Suprapubic skin (tissue), 4 donors: ENCODE measurements at regions not wholly inside any gene's neighbourhood (a gene's known extent, or its start where the extent isn't known, plus 50 kb on each side); places are given as distances from the start of the nearest gene placed in this dataset.

Source experiments
- DNase-seq, 2 donors: peaks; one replicate each; pipeline ENCODE4 v3.0.0-alpha.2; 2019; ENCODE audit warnings: low spot score in 2 of 2
- H3K27ac ChIP-seq: fragments of 200-600 bp; sonication (generic); one replicate; pipeline ENCODE4 v1.5.1; 2019
- H3K27me3 ChIP-seq: fragments of 200-600 bp; sonication (generic); one replicate; pipeline ENCODE4 v1.5.1; 2019
- H3K36me3 ChIP-seq: fragments of 200-600 bp; sonication (generic); one replicate; pipeline ENCODE4 v1.5.1; 2019
- H3K4me1 ChIP-seq: fragments of 200-600 bp; sonication (generic); one replicate; pipeline ENCODE4 v1.5.1; 2019
- H3K4me3 ChIP-seq: fragments of 200-600 bp; sonication (generic); one replicate; pipeline ENCODE4 v1.5.1; 2019; ENCODE audit warnings: mild to moderate bottlenecking
- H3K9me3 ChIP-seq: fragments of 200-600 bp; sonication (generic); one replicate; pipeline ENCODE4 v1.5.1; 2019
- EP300 ChIP-seq: sonication (generic); formaldehyde crosslinking; IDR thresholded peaks from one replicate; pipeline ENCODE4 v1.6.1; 2017; ENCODE audit warnings: antibody characterized with exemption
- POLR2A ChIP-seq, 2 donors: fragments of 450-650 bp; IDR thresholded peaks; one replicate each; pipeline ENCODE4 v1.6.1; 2017; ENCODE audit warnings: antibody characterized with exemption in 2 of 2, mild to moderate bottlenecking in 2 of 2, moderate library complexity in 2 of 2
- POLR2AphosphoS5 ChIP-seq, 3 donors: sonication (generic); formaldehyde crosslinking; IDR thresholded peaks; one replicate each; pipeline ENCODE4 v1.6.1; 2017; ENCODE audit warnings: antibody characterized with exemption in 3 of 3
- WGBS: methylation state at CpG from one replicate; pipeline ENCODE4 v1.1.5; 2018; 5-methylcytosine and 5-hydroxymethylcytosine counted together
- TF ChIP-seq, protein P1 (sequence below), 2 donors: fragments of 200-600 bp in 1 of 2; fragments of 450-650 bp in 1 of 2; sonication (generic) in 1 of 2; IDR thresholded peaks; one replicate each; pipeline ENCODE4 v1.5.1; 2016 to 2019; ENCODE audit warnings: antibody characterized with exemption in 2 of 2, mild to moderate bottlenecking in 1 of 2, moderate library complexity in 1 of 2

DNA sequence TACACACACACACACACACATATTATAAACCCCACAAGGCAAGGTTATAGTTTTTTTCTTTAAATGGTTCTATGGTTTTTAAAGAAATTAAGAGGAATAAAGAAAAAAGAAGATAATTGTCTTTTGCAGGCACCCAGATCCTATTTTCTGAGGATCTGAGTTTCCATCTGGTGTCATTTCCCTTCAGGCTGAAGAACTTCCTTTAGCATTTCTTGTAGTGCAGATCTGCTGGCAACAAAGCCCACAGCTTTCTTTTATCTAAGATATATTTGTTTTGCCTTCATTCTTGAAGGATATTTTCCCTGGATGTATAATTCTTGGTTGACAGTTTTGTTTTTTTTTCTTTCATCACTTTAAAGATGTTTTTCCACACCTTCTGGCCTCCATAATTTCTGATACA is 57.6 kb upstream of the PMEPA1 start:
- H3K9me3 ChIP-seq, result no peaks in the 10 kb centered on the region
- DNase-seq, result no peak
- no peaks in the 10 kb centered on the region for H3K36me3 ChIP-seq
- no peak overlapping the region for H3K4me3 ChIP-seq
- no peaks in the 10 kb centered on the region for H3K27me3 ChIP-seq
- H3K27ac ChIP-seq, result no peak overlapping the region
- TF ChIP-seq POLR2A (IDR thresholded peaks at IDR 0.05), result no peak
- no peak for TF ChIP-seq POLR2AphosphoS5 (IDR thresholded peaks at IDR 0.05)
- TF ChIP-seq, protein P1, sequence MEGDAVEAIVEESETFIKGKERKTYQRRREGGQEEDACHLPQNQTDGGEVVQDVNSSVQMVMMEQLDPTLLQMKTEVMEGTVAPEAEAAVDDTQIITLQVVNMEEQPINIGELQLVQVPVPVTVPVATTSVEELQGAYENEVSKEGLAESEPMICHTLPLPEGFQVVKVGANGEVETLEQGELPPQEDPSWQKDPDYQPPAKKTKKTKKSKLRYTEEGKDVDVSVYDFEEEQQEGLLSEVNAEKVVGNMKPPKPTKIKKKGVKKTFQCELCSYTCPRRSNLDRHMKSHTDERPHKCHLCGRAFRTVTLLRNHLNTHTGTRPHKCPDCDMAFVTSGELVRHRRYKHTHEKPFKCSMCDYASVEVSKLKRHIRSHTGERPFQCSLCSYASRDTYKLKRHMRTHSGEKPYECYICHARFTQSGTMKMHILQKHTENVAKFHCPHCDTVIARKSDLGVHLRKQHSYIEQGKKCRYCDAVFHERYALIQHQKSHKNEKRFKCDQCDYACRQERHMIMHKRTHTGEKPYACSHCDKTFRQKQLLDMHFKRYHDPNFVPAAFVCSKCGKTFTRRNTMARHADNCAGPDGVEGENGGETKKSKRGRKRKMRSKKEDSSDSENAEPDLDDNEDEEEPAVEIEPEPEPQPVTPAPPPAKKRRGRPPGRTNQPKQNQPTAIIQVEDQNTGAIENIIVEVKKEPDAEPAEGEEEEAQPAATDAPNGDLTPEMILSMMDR (IDR thresholded peaks at IDR 0.05), result no peak
- TF ChIP-seq EP300, result no peak
- H3K4me1 ChIP-seq, result peaks cover 4% of the 10 kb centered on the region

DNA sequence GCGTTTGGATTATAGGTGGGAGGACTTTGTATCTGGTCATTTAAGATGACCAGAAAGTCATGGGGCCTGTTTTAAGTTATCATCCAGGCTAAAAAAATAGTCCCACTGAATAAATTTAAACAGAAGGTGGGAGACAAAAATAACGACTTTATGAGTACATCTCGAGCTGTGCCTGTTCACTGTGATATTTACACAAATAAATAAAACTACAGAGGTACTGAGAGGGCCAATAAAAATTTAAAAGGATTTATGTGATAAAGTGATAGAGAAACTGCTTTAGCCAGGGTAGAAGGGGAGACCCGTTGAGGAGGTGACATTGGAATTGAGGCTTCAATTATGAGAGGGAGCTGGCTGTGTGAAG is 53.4 kb upstream of the PMEPA1 start:
- Histone ChIP-seq H3K4me1 (no peaks in the 10 kb centered on the region), H3K4me3 (no peak overlapping the region), H3K36me3 (no peaks in the 10 kb centered on the region), H3K9me3 (no peaks in the 10 kb centered on the region), H3K27ac (no peak overlapping the region), H3K27me3 (no peaks in the 10 kb centered on the region)
- TF ChIP-seq, protein P1 (IDR thresholded peaks at IDR 0.05), result no peak
- TF ChIP-seq POLR2AphosphoS5 (IDR thresholded peaks at IDR 0.05) (no peak), POLR2A (IDR thresholded peaks at IDR 0.05) (no peak), EP300 (no peak)
- no peak for DNase-seq
- WGBS, result 85% methylated on average over 4 of the region's 4 CpGs

DNA sequence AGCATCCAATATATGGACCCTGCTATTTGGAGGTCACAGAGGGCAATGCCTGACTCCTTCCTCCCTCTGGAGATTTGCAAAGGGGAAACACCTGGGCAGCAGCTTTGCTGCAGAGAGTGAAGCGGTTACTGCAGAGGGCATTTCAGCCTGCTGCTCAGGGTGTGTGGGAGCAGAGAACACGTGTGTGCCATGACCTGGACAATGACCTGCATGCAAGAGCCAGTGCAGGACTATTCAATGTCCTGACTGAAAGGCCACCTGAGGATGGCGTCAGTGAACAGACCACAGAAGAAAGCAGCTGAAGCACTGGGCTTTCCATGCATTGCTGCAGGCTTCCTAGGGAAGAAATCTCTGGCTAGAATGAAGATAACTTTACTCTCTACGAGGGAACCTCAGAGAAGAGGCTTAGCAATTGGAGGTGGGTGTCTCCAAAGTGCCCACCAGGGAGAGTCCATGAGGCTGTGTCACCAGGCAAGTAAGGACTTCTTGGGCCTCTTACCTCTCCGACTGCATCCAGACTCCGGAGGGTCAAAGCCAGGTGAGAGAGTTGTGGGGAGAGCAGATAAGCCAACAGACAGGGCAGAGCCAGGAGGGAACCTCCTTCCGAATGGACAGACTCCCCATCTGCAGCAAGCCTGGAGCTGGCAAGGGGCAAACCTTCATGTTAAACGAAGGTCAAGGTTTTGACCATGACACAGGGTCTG is 52.9 kb upstream of the PMEPA1 start:
- Histone ChIP-seq H3K4me3 (no peak overlapping the region), H3K27ac (no peak overlapping the region), H3K4me1 (no peaks in the 10 kb centered on the region), H3K36me3 (no peaks in the 10 kb centered on the region), H3K27me3 (no peaks in the 10 kb centered on the region), H3K9me3 (no peaks in the 10 kb centered on the region)
- peak; percentile 27 to 40 for DNase-seq
- TF ChIP-seq EP300, result no peak
- TF ChIP-seq POLR2A (IDR thresholded peaks at IDR 0.05), result no peak
- TF ChIP-seq, protein P1 (IDR thresholded peaks at IDR 0.05), result no peak
- TF ChIP-seq POLR2AphosphoS5 (IDR thresholded peaks at IDR 0.05), result no peak
- WGBS, result 84% methylated on average over 8 of the region's 8 CpGs

DNA sequence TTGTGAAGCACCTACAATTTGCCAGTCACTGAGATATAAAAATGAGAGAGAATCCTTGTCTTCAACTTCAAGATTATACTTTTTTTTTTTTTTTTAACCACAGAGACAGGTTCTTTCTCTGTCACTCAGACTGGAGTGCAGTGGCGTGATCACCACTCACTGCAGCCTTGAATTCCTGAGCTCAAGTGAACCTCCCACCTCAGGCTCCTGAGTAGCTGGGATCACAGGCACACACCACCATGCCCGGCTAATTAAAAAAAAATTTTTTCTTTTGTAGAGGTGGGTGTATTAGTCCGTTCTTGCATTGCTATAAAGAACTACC is 51.6 kb upstream of the PMEPA1 start:
- WGBS, result 90% methylated on average over 3 of the region's 3 CpGs
- TF ChIP-seq POLR2A (IDR thresholded peaks at IDR 0.05) (no peak), EP300 (no peak)
- Histone ChIP-seq H3K36me3 (no peaks in the 10 kb centered on the region), H3K4me3 (no peak overlapping the region), H3K27ac (no peak overlapping the region), H3K9me3 (no peaks in the 10 kb centered on the region), H3K4me1 (no peaks in the 10 kb centered on the region), H3K27me3 (peaks cover 2% of the 10 kb centered on the region)
- peak in 1 of 2 donors; percentile 20 for DNase-seq

DNA sequence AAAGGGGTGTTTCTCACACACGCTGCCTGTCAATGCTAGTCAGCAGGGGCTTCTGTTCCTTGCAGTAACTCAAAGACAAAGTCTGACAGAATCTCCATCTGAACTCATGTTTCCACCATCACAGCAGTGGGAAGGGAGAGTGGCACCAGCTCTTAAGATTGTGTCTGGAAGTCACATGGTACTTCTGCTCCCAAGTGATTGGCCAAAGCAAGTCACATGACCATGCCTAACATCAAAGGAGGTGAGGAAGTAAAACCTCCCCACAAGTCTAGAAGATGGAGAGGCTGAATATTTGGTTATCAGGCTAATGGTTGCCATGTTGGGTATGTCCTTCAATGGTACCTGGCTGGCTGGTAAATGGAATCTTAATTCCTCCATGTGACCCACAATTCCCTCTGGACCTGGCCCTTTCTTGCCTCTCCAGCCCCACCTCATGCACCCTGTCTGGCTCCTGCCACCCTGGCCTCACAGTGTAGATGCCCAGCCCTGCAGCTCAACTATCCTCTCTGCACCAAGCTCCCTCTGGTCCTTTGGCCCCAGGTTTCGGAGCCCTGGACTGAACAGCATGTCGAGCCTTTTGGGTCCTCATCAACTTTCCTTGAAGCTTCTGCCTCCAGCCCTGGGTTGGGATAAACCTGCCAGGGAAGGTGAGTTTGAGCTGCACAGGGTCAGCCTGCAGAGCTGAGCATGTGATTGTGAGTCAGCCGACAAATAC is 51.0 kb upstream of the PMEPA1 start:
- Histone ChIP-seq H3K27me3 (peaks cover 2% of the 10 kb centered on the region), H3K9me3 (no peaks in the 10 kb centered on the region), H3K4me3 (no peak overlapping the region), H3K4me1 (no peaks in the 10 kb centered on the region), H3K36me3 (no peaks in the 10 kb centered on the region), H3K27ac (no peak overlapping the region)
- no peak for TF ChIP-seq POLR2A (IDR thresholded peaks at IDR 0.05)
- no peak for TF ChIP-seq EP300
- no peak for TF ChIP-seq POLR2AphosphoS5 (IDR thresholded peaks at IDR 0.05)
- TF ChIP-seq, protein P1 (IDR thresholded peaks at IDR 0.05), result no peak
- peak; percentile 28 to 31 for DNase-seq
- WGBS, result 96% methylated on average over 3 of the region's 4 CpGs
